Astrocyte of the cerebellum (primary cell): ENCODE measurements at regions not wholly inside any gene's neighbourhood (a gene's known extent, or its start where the extent isn't known, plus 50 kb on each side); places are given as distances from the start of the nearest gene placed in this dataset.

Experiments used
- DNase-seq: peaks from one replicate; pipeline ENCODE4 v3.0.0-alpha.2; 2011; ENCODE audit warnings: low read depth
- H3K4me3 ChIP-seq: 2 replicates; pipeline ENCODE4 v1.5.1; 2011; ENCODE audit warnings: mild to moderate bottlenecking, low read depth, low read length, moderate library complexity
- CTCF ChIP-seq: IDR thresholded peaks from 2 replicates; pipeline ENCODE4 v1.5.1; 2012; ENCODE audit warnings: low read length, low read depth, moderate library complexity, mild to moderate bottlenecking; ENCODE audit errors: missing control alignments
- in situ Hi-C: cut with HindIII; loops from 2 replicates; pipeline ENCODE4 v1.10.0; 2017; ENCODE audit warnings: low sequenced_read_pairs

- in situ Hi-C loops, result no loop called here
- H3K4me3 ChIP-seq, result no peak overlapping the region
- TF ChIP-seq CTCF, result no peak
- DNase-seq, result no peak
These were observed 212.2 kb upstream of the FOXF1 start for GRCh38 chr16:86297866-86298757.

GRCh38 chr16:86298758-86299134, 211.6 kb upstream of the FOXF1 start:
- DNase-seq, result no peak
- in situ Hi-C loops, result no loop called here
- no peak overlapping the region for H3K4me3 ChIP-seq
- TF ChIP-seq CTCF, result no peak

GRCh38 chr16:86299882-86300610, 210.3 kb upstream of the FOXF1 start:
- DNase-seq, result no peak
- no peak for TF ChIP-seq CTCF
- H3K4me3 ChIP-seq, result no peak overlapping the region
- in situ Hi-C loops, result no loop called here

GRCh38 chr16:86300746-86301481, 209.4 kb upstream of the FOXF1 start:
- H3K4me3 ChIP-seq, result no peak overlapping the region
- in situ Hi-C loops, result no loop called here
- no peak for TF ChIP-seq CTCF
- no peak for DNase-seq

GRCh38 chr16:86302421-86303109, 207.8 kb upstream of the FOXF1 start:
- no peak for DNase-seq
- H3K4me3 ChIP-seq, result no peak overlapping the region
- no peak for TF ChIP-seq CTCF
- in situ Hi-C loops, result no loop called here
